GM18511 (cell line): ENCODE measurements at regions not wholly inside any gene's neighbourhood (a gene's known extent, or its start where the extent isn't known, plus 50 kb on each side); places are given as distances from the start of the nearest gene placed in this dataset.
A peak's percentile ranks its signal among the peaks of the same experiment; 100 is the strongest.
"Not testable (repeated sequence)": the region's sequence is repeated elsewhere in the genome, so short reads cannot be mapped to it uniquely, and the experiment has no call there.

Experiments used
- ATAC-seq: cut with Tn5 transposase; IDR thresholded peaks from one replicate; pipeline ENCODE4 v1.9.1; 2021; ENCODE audit warnings: mild to moderate bottlenecking, moderate library complexity; ENCODE audit not compliant: unreplicated experiment

DNA sequence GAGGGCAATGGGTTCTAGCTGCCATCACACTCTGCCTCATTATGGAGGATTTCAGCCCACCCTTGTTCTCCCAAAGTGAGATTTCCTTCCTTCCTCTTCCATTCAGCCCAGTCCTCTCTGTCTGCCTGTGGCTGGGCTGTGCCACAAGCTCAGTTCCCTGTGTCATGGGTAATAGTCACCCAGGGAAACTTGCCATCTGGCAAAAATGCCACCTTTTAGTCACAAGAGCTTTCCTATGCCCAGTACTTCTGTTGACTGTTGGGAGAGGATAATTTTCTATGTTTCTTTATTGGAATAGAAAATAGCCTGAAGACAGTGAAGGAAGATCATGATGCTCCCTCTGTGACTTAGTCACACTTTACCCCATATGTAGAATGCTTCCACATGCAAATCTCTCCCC lies 71.4 kb downstream of the TLR4 start:
- no peak for ATAC-seq

DNA sequence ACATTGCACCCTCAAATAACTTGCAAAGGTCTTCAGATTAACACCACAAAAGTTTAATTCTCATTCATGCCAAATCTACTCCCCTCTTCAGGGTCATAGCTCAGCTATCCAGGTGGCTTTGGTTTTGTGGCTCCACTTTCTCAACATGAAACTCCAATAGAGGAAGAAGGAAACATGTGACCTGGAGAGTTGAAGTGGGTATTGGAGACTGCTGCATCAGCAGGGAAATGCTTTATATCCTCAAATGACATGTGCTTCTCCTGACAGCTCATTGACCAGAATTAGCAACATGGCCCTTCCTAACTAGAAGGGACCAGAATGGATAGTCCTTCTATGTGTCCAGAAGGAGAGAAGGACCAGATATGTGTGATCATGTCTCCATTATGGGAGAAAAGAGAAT lies 73.6 kb downstream of the TLR4 start:
- ATAC-seq, result peak; percentile 70

DNA sequence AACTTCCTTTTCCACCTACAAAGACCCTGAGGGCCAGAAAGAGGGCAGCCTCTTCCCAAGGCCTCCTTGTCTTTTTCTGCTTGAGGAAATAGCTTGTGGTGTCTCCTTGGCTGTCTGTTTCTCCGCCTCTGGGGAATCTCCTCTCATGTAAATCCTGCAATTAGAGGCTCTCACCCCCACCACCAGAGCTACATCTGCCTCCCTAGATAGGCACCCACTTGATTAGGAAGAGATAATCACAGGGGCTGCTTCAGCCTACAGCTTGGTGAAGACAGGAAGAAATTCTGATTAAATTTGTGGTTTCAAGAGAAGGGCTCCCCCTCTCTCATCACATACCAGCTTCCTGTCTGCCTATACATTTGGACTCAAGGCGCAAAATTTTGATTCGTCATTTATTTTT lies 75.6 kb downstream of the TLR4 start:
- no peak for ATAC-seq

DNA sequence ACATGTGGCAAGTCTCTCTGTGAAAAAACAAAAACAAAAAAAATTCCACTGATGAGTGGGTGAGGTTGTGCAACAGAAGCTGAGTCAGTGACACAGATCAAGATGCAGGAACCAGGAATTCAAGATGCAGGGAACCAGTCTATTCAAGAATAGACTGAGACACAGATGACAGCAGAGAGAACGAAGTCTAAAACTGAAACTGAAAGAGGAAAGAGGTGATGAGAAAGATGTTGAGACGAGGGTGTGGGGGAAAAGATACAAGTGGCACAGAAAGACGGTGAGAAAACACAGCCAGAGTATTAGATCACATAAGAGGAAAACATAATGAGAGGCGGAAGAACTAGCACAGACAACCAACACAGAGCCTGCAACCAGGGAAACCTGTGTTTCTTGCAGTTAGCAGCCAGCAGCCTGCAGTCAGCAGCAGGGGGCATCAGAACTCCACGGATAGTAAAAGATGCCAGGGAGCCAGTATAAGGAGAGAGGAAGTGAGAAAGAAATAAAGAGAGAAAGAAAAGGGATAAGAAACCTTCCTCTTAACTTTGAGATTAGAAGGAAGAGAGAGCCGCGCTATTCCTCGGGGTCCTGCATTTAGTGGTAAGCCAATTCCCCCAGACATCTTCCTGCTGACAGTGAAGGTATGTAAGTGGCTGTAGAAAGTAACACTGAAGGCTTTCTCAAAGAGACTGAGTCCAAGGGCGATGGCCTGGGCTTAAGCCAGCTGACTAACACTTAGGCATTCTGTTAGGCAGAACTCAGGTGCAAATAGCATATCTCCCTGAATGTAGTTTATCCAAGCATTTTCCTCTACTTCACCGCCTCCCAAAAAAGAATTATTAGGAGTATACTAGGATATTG lies 79.0 kb downstream of the TLR4 start:
- ATAC-seq, result peak; percentile 76

DNA sequence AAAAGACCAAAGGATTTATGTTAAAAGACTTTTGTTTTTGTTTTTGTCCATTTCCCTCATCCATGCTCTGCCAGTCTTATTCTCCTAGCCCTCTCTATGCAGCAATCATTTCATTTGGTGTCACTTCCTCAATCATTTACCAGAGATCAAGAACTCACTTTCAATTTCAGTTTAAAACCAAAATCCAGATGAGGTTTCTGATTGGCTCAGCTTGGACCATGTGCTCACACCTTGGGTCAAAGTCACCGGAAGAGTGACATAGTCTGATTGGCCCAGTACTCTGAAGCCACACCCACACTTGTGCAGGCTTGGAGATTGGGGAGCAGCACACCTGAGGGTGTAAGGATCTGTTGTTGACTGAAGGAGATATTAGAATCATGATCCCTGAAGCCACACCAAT lies 79.6 kb downstream of the TLR4 start:
- peak; percentile 83 for ATAC-seq

DNA sequence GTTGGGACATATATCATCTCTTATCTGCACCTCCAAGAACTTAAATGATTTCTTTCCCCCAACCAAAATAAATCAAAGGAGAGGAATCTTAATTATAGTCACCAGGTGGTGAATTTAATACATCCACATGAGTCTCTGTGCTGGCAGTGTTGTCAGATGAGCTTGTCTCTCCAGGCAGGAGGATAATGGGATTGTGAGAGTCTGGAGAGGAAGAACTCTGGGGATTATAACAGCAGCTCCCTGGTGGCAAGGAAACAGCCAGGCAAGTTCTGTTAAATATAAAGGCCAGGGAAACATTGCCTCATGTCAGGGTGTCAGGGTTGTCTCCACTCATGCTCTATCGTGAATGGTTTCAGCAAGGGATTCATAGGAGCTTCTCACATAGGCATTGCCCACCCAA lies 80.8 kb downstream of the TLR4 start:
- ATAC-seq, result no peak

DNA sequence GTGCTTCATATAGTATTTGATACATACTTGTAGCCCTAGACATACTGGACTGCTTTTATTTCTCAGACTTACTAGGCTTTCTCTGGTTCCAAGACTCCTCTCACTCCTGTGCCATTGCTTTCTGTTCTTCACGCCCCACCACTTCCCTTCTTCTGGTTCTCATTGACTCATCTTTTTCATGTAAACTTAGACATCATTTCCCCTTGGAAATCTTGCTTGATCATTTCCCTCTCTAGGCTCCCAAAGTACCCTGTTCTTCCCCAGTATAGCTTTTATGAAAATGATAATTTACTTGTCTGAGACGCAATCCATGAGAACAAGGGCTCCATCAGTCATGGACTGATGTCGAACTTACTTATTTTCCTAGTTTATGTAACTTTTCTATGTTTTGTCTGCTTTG lies 83.5 kb downstream of the TLR4 start:
- no peak for ATAC-seq

DNA sequence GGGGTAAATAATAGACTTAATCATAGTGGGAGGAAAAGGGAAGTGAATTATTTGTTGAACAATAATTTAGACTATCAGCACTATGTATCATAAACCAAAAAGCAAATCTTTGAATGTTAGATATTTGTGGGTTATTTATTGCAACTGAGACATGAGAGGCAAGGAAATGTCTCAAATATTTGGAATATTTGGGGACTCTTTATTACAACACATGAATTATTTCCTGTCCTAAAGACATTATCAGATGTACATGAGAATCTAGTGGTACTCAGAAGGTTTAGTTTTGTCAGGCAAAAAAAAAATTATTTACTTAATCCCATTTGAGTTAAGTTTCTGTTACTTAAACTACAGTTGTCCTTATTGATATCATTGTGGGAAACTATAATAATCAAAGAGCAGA lies 91.1 kb downstream of the TLR4 start:
- no peak for ATAC-seq

DNA sequence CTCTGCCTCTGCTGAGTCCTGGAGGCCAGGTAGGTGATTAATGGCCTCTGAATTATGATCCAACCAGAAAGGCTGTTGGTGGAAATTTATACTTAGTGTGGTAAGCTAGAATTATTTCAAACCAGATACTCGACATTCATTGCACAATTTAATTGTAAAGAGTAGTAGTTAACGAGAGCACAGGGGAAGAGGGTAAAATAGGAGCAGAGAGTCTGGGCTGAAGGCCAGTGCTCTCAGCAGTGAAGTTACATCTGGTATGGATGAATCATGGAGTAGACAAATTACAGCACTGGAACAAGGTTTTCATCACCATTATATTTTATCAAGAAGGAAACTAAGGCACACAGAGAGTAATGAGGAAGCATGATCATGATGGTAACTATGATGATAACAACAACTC lies 92.5 kb downstream of the TLR4 start:
- no peak for ATAC-seq

DNA sequence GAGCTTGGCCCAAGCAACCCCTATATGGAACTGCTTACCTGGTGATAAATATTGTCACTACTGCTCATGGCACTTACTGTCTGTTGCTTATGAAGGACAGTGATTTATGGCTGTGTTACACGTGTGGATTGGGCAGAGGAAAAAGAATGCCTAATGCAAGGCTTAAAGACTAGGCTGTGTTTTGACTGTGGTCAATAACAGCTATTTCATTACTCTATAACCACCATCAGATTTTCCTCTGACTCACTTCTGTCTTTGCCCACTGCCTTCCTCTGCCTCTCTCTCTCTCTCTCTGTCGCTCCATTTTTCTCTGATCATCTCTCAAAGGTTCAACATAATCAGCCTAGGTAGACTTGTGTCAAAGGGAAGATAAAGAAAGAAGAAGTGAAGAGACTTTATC lies 96.2 kb downstream of the TLR4 start:
- ATAC-seq, result no peak

DNA sequence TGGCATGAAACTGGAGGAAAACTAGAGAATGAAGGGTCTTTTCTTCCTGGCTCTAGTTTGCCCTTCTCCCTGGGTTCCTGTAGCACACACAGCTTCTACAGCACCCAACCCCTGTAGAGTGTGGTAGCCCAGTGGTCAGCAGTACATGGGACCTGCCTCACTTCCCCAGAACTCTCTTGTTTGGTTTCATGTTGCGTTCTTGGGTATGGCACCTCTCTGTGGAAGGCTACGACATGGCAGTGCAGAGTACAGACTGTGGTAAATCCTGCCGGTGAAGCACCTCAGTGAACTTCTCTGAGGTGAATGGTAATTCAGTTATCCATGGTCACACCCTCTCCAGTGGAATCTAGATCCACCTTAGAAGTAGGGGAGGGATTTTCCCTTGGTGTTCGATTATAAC lies 105.5 kb downstream of the TLR4 start:
- no peak for ATAC-seq

DNA sequence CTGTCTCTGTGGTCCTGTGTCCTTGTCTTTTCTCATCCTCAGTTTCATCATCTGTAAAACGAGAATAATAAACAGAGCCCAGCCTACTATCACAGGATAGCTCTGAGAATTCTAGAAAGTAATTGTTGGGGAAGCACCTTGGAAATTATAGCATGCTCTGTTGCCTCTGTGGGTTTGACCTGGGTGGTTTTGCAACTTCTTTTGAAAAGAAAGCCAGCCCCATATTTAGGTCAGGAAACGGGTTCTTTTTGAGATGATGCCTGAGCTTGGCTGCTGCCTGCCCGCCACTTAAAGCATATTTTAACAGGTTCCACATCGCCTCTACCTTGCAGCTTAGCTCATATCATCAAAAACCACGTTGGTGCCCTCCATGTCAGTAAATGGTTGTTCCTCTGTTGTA lies 111.1 kb downstream of the TLR4 start:
- ATAC-seq, result peak; percentile 94

DNA sequence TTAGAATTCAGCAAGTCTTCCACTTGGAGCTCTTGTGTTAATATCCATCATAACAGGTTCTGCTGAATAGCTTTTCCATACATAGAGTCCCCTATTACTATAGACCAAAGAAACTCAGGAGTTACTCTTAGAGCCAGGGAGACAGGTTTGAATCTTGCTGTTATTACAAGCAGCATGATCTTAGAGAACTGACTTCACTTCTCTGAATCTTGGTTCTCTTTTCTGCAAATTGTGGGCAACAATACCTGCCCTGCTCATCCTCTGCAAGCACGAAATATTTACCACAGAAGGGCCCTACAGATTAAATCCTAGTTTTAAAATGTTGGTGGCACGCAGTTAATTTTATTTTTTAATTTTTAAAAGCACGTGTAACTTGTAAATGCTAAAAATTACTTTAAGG lies 111.7 kb downstream of the TLR4 start:
- no peak for ATAC-seq

DNA sequence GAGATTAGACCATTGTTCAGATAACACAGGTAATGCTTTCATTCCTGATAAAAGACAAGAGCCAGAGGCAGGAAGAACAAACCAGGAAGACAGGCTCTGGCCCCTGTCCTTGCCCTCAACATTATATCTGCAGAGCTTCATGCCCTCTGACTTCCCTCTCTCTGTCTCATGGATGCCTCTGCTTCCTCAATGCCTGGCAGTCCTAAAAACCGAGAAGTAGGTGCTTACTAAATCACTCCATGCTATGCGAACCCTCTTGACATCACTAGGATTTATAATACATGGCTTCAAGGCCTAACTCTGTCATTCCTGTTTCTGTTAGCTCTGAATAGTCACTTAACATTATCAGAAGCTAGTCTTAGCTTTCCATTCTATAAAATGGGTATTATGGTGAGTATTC lies 117.8 kb downstream of the TLR4 start:
- ATAC-seq, result no peak

DNA sequence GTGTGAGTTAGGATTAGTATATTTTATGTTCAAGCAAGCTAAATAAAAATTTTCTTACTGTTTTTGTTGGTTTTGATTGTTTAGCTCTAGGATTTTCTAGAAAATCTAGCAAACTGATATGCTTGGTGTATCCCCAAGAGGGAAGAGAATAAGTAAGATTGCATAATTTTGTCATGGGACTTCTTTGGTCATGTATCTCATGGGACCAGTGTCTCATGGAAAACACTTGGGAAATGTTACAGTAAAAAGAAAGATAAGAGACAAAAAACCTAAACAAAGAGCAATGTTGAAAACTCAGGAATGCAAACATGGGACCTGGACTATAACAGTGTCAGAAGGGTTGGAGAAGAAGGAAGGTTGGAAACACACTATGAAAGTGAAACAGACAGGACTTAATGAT lies 119.4 kb downstream of the TLR4 start:
- no peak for ATAC-seq

DNA sequence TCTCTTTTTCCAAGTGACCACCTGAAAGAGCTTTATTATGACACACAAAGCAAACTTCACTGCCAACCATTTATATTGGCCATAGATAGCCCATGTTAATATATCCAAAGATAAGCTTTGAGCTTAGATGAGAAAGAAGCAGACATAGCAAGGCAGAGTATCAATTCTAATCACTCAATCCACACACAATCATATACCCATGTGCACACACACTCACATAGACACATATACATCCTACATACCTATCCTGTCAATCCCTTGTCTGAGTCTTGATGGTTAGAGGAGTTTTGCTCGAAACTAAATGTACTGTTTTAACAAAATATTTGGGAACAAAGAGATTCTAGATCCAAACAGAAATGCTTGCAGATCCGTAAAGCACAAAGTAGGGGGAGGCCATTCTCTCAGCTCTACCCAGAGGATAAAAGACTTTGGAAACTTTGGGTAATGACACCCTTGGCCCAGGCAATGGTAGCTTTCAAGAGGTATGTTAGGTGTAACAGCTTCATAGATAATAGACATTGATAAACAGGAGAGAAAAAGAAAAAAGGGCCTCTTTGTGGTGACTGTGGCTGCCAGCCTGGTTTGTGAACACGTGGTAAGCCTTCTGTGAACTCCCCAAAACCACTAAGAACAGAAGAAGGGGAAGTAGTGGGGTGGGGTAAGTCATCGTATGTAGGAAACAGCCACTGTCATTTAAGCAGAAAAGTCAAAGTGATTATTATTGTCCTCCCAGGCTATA lies 121.6 kb downstream of the TLR4 start:
- ATAC-seq, result peak; percentile 98

DNA sequence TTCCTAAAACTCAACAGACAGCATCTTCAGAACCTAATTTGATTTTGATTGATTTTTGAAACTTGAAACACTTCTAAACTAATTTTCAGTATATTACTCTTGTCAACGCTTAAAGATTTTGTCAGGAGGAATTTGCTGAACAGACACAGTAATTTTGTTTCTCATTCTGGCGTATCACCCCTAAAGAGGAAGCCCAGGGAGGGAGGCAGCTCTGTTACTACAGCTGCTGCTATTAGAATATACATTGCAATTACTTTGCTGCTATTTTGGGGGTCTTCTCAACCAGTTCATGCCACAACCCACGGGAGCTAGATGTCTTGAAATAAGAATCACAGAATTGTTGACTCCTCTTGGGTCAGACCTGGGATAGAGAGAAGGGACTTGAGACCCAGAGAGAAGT lies 122.6 kb downstream of the TLR4 start:
- ATAC-seq, result no peak

DNA sequence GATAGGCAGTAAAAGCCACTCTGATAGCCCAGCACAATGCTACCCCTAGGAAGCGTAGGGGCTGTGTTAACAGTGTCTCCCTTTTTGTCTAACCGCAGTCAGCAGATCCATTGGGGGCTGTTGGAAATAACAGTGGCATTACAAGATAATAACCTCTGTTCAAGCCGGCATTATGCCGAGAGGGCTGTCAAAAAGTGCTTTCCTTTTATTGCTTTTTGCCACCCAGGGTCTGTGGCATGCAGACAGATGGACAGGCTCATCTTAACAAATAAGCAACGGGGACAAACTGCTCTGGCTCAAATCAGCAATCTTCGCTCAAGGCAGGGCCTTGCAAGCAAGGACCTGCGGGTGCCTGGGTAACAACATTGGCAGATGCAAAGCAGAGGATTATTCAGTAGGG lies 123.3 kb downstream of the TLR4 start:
- ATAC-seq, result no peak

DNA sequence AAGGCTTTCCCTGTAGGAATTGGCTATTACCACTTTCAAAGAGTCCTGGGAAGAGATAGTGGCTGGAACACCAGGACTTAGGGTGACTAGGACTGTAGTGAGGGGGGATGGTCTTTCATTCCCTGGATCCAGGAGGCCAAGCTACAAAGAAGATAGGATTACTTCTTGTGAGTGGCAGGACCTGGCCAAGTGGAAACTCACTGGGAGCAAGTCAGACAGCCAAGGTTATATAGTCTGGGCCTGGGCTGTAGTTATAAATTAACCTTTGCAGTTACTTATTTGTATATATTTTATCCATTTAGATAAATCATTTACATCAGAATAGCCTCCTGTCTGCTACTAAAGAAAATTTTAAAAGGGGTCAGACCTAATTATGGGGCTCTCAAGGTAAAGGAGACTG lies 124.3 kb downstream of the TLR4 start:
- ATAC-seq, result no peak

DNA sequence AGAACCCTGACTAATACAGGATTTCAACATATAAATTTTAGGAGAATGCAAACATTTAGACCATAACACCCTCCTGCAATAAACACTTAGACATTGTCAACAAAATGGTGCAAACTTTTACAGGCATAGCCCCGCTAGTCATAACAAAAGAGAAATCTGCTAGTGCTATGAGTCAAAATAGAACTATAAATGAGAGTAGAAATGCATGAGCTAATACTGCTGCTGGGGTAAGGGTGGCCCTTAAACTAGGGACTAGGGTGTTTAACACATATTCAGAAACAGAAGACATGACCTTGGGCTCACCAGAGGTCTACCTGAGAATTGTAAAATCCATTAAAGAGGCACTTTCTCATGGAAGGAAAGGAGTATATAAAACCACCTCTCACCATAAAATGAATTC lies 131.6 kb downstream of the TLR4 start:
- ATAC-seq, result peak; percentile 91

DNA sequence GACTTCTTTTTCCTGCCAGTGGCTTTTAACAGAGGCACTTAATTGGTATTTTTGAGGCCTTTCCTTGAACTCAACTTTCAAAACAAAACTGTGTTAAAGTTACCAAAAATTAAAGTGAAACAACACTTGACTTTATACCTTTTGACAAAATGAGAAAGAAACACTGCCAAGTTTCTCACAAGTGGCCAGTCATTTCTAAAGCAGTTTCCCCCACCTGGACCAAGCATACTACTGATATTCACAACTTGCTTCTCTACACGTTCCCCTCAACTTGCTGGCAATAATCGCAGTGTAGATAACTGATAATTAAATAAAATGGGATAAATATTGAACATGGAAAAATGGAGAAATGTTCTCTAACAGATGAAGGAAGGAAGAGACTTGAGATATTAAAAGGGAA lies 135.7 kb downstream of the TLR4 start:
- no peak for ATAC-seq

DNA sequence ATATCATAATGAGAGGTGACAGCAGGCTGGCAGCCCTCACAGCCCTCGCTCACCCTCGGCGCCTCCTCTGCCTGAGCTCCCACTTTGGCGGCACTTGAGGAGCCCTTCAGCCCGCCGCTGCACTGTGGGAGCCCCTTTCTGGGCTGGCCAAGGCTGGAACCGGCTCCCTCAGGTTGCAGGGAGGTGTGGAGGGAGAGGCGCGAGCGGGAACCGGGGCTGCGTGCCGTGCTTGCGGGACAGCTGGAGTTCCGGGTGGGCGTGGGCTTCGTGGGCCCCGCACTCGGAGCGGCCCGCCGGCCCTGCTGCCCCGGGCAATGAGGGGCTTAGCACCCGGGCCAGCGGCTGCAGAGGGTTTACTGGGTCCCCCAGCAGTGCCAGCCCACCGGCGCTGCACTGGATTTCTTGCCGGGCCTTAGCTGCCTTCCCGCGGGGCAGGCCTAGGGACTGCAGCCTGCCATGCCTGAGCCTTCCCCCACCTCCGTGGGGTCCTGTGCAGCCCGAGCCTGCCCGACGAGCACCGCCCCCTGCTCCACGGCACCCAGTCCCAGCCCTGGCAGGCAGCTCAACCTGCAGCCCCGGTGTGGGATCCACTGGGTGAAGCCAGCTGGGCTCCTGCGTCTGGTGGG lies 147.7 kb downstream of the TLR4 start:
- not testable (repeated sequence) for ATAC-seq
